ENCODE measurements at regions not wholly inside any gene's neighbourhood (a gene's known extent, or its start where the extent isn't known, plus 50 kb on each side); places are given as distances from the start of the nearest gene placed in this dataset.

DNA sequence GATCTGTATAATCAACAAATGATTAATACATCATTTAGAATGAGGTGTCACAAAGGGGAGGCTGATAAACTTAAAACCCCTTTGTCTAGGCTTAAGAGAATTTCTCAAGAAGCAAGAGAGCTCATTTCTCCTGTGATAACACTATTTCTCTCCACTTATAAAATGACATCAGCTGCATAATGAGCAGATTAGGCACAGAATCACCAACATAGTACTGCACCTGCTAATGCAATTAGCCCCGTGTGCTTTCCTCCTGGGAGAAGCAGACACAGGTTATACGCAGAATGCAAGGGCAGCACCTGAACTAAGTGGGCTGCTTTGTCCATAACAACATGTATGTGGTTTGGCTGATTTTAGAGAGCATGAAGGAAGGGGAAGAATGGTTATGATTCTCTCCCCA lies 515.3 kb upstream of the CFAP20DC start (continued):
- TF ChIP-seq, protein P1, sequence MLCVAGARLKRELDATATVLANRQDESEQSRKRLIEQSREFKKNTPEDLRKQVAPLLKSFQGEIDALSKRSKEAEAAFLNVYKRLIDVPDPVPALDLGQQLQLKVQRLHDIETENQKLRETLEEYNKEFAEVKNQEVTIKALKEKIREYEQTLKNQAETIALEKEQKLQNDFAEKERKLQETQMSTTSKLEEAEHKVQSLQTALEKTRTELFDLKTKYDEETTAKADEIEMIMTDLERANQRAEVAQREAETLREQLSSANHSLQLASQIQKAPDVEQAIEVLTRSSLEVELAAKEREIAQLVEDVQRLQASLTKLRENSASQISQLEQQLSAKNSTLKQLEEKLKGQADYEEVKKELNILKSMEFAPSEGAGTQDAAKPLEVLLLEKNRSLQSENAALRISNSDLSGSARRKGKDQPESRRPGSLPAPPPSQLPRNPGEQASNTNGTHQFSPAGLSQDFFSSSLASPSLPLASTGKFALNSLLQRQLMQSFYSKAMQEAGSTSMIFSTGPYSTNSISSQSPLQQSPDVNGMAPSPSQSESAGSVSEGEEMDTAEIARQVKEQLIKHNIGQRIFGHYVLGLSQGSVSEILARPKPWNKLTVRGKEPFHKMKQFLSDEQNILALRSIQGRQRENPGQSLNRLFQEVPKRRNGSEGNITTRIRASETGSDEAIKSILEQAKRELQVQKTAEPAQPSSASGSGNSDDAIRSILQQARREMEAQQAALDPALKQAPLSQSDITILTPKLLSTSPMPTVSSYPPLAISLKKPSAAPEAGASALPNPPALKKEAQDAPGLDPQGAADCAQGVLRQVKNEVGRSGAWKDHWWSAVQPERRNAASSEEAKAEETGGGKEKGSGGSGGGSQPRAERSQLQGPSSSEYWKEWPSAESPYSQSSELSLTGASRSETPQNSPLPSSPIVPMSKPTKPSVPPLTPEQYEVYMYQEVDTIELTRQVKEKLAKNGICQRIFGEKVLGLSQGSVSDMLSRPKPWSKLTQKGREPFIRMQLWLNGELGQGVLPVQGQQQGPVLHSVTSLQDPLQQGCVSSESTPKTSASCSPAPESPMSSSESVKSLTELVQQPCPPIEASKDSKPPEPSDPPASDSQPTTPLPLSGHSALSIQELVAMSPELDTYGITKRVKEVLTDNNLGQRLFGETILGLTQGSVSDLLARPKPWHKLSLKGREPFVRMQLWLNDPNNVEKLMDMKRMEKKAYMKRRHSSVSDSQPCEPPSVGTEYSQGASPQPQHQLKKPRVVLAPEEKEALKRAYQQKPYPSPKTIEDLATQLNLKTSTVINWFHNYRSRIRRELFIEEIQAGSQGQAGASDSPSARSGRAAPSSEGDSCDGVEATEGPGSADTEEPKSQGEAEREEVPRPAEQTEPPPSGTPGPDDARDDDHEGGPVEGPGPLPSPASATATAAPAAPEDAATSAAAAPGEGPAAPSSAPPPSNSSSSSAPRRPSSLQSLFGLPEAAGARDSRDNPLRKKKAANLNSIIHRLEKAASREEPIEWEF (IDR thresholded peaks at IDR 0.05; ENCODE audit: insufficient replicate concordance, low read depth, low read length), result no peak
- TF ChIP-seq WRNIP1 (IDR thresholded peaks at IDR 0.05; ENCODE audit: borderline replicate concordance, low read depth, low read length) (no peak), MEF2A (IDR thresholded peaks at IDR 0.05; ENCODE audit: insufficient read depth, low read depth, low read length) (no peak), YBX1 (IDR thresholded peaks at IDR 0.05) (no peak), ZBED1 (IDR thresholded peaks at IDR 0.05; ENCODE audit: borderline replicate concordance) (no peak), CBX5 (IDR thresholded peaks at IDR 0.05; ENCODE audit: low read depth) (no peak), ZNF24 (IDR thresholded peaks at IDR 0.05) (no peak), ATF3 (IDR thresholded peaks at IDR 0.05; ENCODE audit: borderline replicate concordance, extremely low read depth, low read depth, low read length) (no peak)

DNA sequence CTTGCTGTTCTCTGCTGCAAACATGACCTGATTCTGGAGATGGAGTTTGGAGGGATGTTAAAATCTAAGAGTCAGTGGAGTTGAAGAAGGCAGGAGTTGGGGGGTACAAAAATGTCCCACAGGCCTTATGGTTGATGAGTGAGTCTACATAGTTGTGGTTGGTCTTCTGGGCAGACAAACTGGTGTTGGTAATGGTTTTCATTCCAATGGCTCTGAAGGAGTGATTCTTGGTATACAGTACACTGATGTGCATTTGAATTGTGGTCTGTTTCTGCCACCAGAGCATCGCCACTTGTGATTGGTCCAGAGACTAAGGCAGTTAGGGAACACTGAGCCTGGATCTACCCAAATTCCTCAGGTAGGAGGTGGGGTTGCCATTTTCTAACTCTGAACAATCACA lies 514.1 kb upstream of the CFAP20DC start:
- H3K9me3 ChIP-seq (replicated peaks; ENCODE audit: control insufficient read depth, insufficient read depth, low read length), result peaks cover 2% of the 10 kb centered on the region; the same call in 1 of the 3 replicates
- 75% methylated on average over 1 of the region's 1 CpG for WGBS (ENCODE audit: insufficient coverage, insufficient replicate concordance, low lambda C conversion rate, missing lambda C conversion rate)
- no peak for DNase-seq (ENCODE audit: low read depth, low spot score)
- no peak overlapping the region for H3K27ac ChIP-seq (ENCODE audit: control insufficient read depth, insufficient read depth)
- intact Hi-C loops (cut with micrococcal nuclease; ENCODE audit: unreplicated experiment) (no loop called here), in situ Hi-C loops (cut with MboI) (no loop called here)
- ChIA-PET RAD21 (ENCODE audit: unreplicated experiment) (no interaction called here), SMC1A (ENCODE audit: uncharacterized antibody, unreplicated experiment) (interaction anchor here (1.0 to 6.7 kb wide), 2 partner anchors 9 to 107 kb away, joined by 4 to 31 read pairs; no protein-coding TSS in a partner anchor), POLR2A (no interaction called here), CTCF (interaction anchor here (1.1 kb wide), 1 partner anchor 11 kb away, joined by 3 read pairs; no protein-coding TSS in a partner anchor)
- H3K4me3 ChIP-seq, result no peak overlapping the region
- no peak overlapping the region for H3K9ac ChIP-seq (ENCODE audit: control insufficient read depth, insufficient read depth, low read length)
- no peak for FAIRE-seq
- peaks cover 31% of the 10 kb centered on the region for H3K4me1 ChIP-seq (ENCODE audit: control insufficient read depth, insufficient read depth, low read length)
- BruUV-seq (replicated peaks), result no TSS peak
- no peak overlapping the region for H3K4me2 ChIP-seq (ENCODE audit: control insufficient read depth, insufficient read depth)
- no peaks in the 10 kb centered on the region for H3K27me3 ChIP-seq (replicated peaks in 1 of 2; ENCODE audit: control insufficient read depth in 2 of 2, insufficient read depth in 2 of 2, low read length in 1 of 2)
- no peak for ATAC-seq
- no peaks in the 10 kb centered on the region for H3K36me3 ChIP-seq (ENCODE audit: control insufficient read depth in 2 of 2, insufficient read depth in 2 of 2, low read length in 1 of 2)
- H2AFZ ChIP-seq (ENCODE audit: control insufficient read depth, low read depth, low read length), result no peak overlapping the region
- H4K20me1 ChIP-seq (ENCODE audit: control insufficient read depth, insufficient read depth), result no peaks in the 10 kb centered on the region
- TF ChIP-seq SIN3A (IDR thresholded peaks at IDR 0.05; ENCODE audit: low read depth, low read length), result no peak
- TF ChIP-seq SMARCA5 (IDR thresholded peaks at IDR 0.05), result no peak
- no peak for TF ChIP-seq ESRRA (IDR thresholded peaks at IDR 0.05; ENCODE audit: low read length)
- TF ChIP-seq STAT3 (IDR thresholded peaks at IDR 0.05; ENCODE audit: low read depth, low read length), result no peak
- H3K79me2 ChIP-seq (ENCODE audit: control insufficient read depth, insufficient read depth, low read length), result no peaks in the 10 kb centered on the region
